Right atrium auricular region (tissue), 2 donors: ENCODE measurements at regions not wholly inside any gene's neighbourhood (a gene's known extent, or its start where the extent isn't known, plus 50 kb on each side); places are given as distances from the start of the nearest gene placed in this dataset.

Source experiments
- DNase-seq: peaks from one replicate; pipeline ENCODE4 v3.0.0-alpha.2; 2019; ENCODE audit warnings: low spot score
- H3K27ac ChIP-seq, 2 donors: fragments of 200-600 bp; sonication (generic); 1 replicate in 1 of 2; 2 replicates in 1 of 2; pipeline ENCODE4 v1.5.1; 2016 to 2019
- H3K27me3 ChIP-seq, 2 donors: fragments of 200-600 bp; sonication (generic); one replicate each; pipeline versions ENCODE4 v1.5.1 to v1.6.0; 2017 to 2019
- H3K36me3 ChIP-seq: fragments of 200-600 bp; sonication (generic); one replicate; pipeline ENCODE4 v1.5.1; 2016
- H3K4me1 ChIP-seq, 2 donors: fragments of 200-600 bp; sonication (generic); one replicate each; pipeline versions ENCODE4 v1.5.1 to v1.6.0; 2017 to 2019
- H3K4me3 ChIP-seq, 2 donors: fragments of 200-600 bp; sonication (generic); 1 replicate in 1 of 2; 2 replicates in 1 of 2; pipeline ENCODE4 v1.5.1; 2017 to 2019; ENCODE audit warnings: mild to moderate bottlenecking in 1 of 2, moderate library complexity in 1 of 2
- H3K9me3 ChIP-seq, 2 donors: fragments of 200-600 bp; sonication (generic); one replicate each; pipeline ENCODE4 v1.5.1; 2019
- CTCF ChIP-seq, 2 donors: fragments of 200-600 bp; sonication (generic); IDR thresholded peaks; one replicate each; pipeline ENCODE4 v1.5.1; 2019; ENCODE audit warnings: antibody characterized with exemption in 2 of 2

GRCh38 chr3:26074080-26074479 is 284.2 kb downstream of the OXSM start:
- no peak for TF ChIP-seq CTCF (IDR thresholded peaks at IDR 0.05)
- no peaks in the 10 kb centered on the region for H3K36me3 ChIP-seq
- no peaks in the 10 kb centered on the region for H3K9me3 ChIP-seq
- H3K27ac ChIP-seq: no peak overlapping the region
- no peak overlapping the region for H3K4me3 ChIP-seq
- H3K27me3 ChIP-seq: no peaks in the 10 kb centered on the region
- DNase-seq: no peak
- H3K4me1 ChIP-seq: peaks cover 0 to 10% of the 10 kb centered on the region in 2 donors

GRCh38 chr3:26078539-26078938 is 288.6 kb downstream of the OXSM start:
- H3K9me3 ChIP-seq: no peaks in the 10 kb centered on the region
- TF ChIP-seq CTCF (IDR thresholded peaks at IDR 0.05): no peak
- H3K4me1 ChIP-seq: no peaks in the 10 kb centered on the region
- no peak overlapping the region for H3K27ac ChIP-seq
- no peak for DNase-seq
- H3K4me3 ChIP-seq: no peak overlapping the region
- H3K36me3 ChIP-seq: no peaks in the 10 kb centered on the region
- H3K27me3 ChIP-seq: no peaks in the 10 kb centered on the region

- no peak overlapping the region for H3K4me3 ChIP-seq
- H3K4me1 ChIP-seq: no peaks in the 10 kb centered on the region
- no peak for DNase-seq
- no peaks in the 10 kb centered on the region for H3K36me3 ChIP-seq
- no peaks in the 10 kb centered on the region for H3K27me3 ChIP-seq
- no peak for TF ChIP-seq CTCF (IDR thresholded peaks at IDR 0.05)
- H3K9me3 ChIP-seq: no peaks in the 10 kb centered on the region
- H3K27ac ChIP-seq: no peak overlapping the region
Observed at GRCh38 chr3:26081166-26081565, 291.3 kb downstream of the OXSM start.

- Histone ChIP-seq H3K4me1 (no peaks in the 10 kb centered on the region), H3K4me3 (no peak overlapping the region), H3K9me3 (no peaks in the 10 kb centered on the region), H3K27ac (no peak overlapping the region), H3K36me3 (no peaks in the 10 kb centered on the region), H3K27me3 (no peaks in the 10 kb centered on the region)
- no peak for TF ChIP-seq CTCF (IDR thresholded peaks at IDR 0.05)
- no peak for DNase-seq
Observed at GRCh38 chr3:26081806-26082205, 291.9 kb downstream of the OXSM start.

- no peak overlapping the region for H3K27ac ChIP-seq
- no peak for TF ChIP-seq CTCF (IDR thresholded peaks at IDR 0.05)
Observed at GRCh38 chr3:26082911-26083310, 293.0 kb downstream of the OXSM start.

GRCh38 chr3:26084629-26085028 is 294.7 kb downstream of the OXSM start:
- peaks cover 0 to 15% of the 10 kb centered on the region in 2 donors for H3K9me3 ChIP-seq
- H3K4me1 ChIP-seq: no peaks in the 10 kb centered on the region
- H3K4me3 ChIP-seq: no peak overlapping the region
- no peaks in the 10 kb centered on the region for H3K36me3 ChIP-seq
- no peaks in the 10 kb centered on the region for H3K27me3 ChIP-seq
- no peak for TF ChIP-seq CTCF (IDR thresholded peaks at IDR 0.05)
- H3K27ac ChIP-seq: no peak overlapping the region
- DNase-seq: no peak

More at GRCh38 chr3:26082911-26083310, 293.0 kb downstream of the OXSM start:
- no peaks in the 10 kb centered on the region for H3K36me3 ChIP-seq
- no peak for DNase-seq
- H3K9me3 ChIP-seq: peaks cover 0 to 9% of the 10 kb centered on the region in 2 donors
- H3K27me3 ChIP-seq: no peaks in the 10 kb centered on the region
- H3K4me3 ChIP-seq: no peak overlapping the region
- no peaks in the 10 kb centered on the region for H3K4me1 ChIP-seq
